RWPE1 (cell line): ENCODE measurements at regions not wholly inside any gene's neighbourhood (a gene's known extent, or its start where the extent isn't known, plus 50 kb on each side); places are given as distances from the start of the nearest gene placed in this dataset.

Experiments used
- CTCF ChIA-PET: fragments of 350-600 bp; sonication (Branson Sonifier 250); formaldehyde crosslinking; extraction: SDS; loops from one replicate; lab custom pipeline; 2021; lab: Yijun Ruan, JAX
- POLR2A ChIA-PET: fragments of 400-600 bp; formaldehyde crosslinking; extraction: SDS; loops from one replicate; lab custom pipeline; 2020; ENCODE audit warnings: antibody characterized with exemption; ENCODE audit not compliant: low non-redundant PET; lab: Yijun Ruan, JAX
- DNase-seq: peaks from one replicate; pipeline ENCODE4 v3.0.0; 2012; ENCODE audit warnings: low spot score
- H3K27ac ChIP-seq: fragments of 450-650 bp; 2 replicates; pipeline ENCODE4 v1.5.1; 2017
- CTCF ChIP-seq: fragments of 450-650 bp; conservative IDR thresholded peaks from 2 replicates; pipeline ENCODE4 v1.5.1; 2017; ENCODE audit warnings: low read depth, mild to moderate bottlenecking

GRCh38 chr9:18348083-18348475 is 125.9 kb upstream of the ADAMTSL1 start:
- H3K27ac ChIP-seq = no peak overlapping the region
- CTCF ChIA-PET = no interaction called here
- TF ChIP-seq CTCF = no peak
- DNase-seq = no peak
- POLR2A ChIA-PET = no interaction called here

GRCh38 chr9:18349530-18349929 is 124.4 kb upstream of the ADAMTSL1 start:
- ChIA-PET CTCF (no interaction called here), POLR2A (no interaction called here)
- no peak for DNase-seq
- TF ChIP-seq CTCF = no peak
- H3K27ac ChIP-seq = no peak overlapping the region

GRCh38 chr9:18350036-18350435 is 123.9 kb upstream of the ADAMTSL1 start:
- ChIA-PET POLR2A (no interaction called here), CTCF (no interaction called here)
- no peak for DNase-seq
- H3K27ac ChIP-seq = no peak overlapping the region
- TF ChIP-seq CTCF = no peak

GRCh38 chr9:18350995-18351595 is 122.9 kb upstream of the ADAMTSL1 start:
- no peak overlapping the region for H3K27ac ChIP-seq
- ChIA-PET CTCF (interaction anchor here (0.6 to 0.7 kb wide), 3 partner anchors 28 to 704 kb away, joined by 3 to 5 read pairs (median 5); no protein-coding TSS in a partner anchor), POLR2A (no interaction called here)
- no peak for TF ChIP-seq CTCF
- no peak for DNase-seq

- ChIA-PET CTCF (no interaction called here), POLR2A (no interaction called here)
- DNase-seq = no peak
- H3K27ac ChIP-seq = no peak overlapping the region
- TF ChIP-seq CTCF = no peak
These were observed 121.2 kb upstream of the ADAMTSL1 start for GRCh38 chr9:18352711-18353110.

- no peak for TF ChIP-seq CTCF
- H3K27ac ChIP-seq = no peak overlapping the region
- no peak for DNase-seq
- CTCF ChIA-PET = no interaction called here
- POLR2A ChIA-PET = no interaction called here
These were observed 120.5 kb upstream of the ADAMTSL1 start for GRCh38 chr9:18353473-18353872.
